Peyer's patch (tissue), 4 donors: ENCODE measurements at regions not wholly inside any gene's neighbourhood (a gene's known extent, or its start where the extent isn't known, plus 50 kb on each side); places are given as distances from the start of the nearest gene placed in this dataset.

Source experiments
- CTCF ChIP-seq, 6 experiments: fragments of 450-650 bp in 4 of 6; fragments of 200-600 bp in 2 of 6; sonication (generic) in 1 of 6; IDR thresholded peaks; one replicate each; pipeline ENCODE4 v1.5.1; 2017 to 2019; ENCODE audit warnings: antibody characterized with exemption in 6 of 6, mild to moderate bottlenecking in 3 of 6, moderate library complexity in 1 of 6
- POLR2A ChIP-seq, 2 donors: fragments of 450-650 bp; IDR thresholded peaks; one replicate each; pipeline ENCODE4 v1.5.1; 2017; ENCODE audit warnings: antibody characterized with exemption in 2 of 2, mild to moderate bottlenecking in 2 of 2, moderate library complexity in 2 of 2

GRCh38 chr12:60577607-60578006 is 981.8 kb downstream of the SLC16A7 start:
- TF ChIP-seq CTCF (IDR thresholded peaks at IDR 0.05) = no peak
- TF ChIP-seq POLR2A (IDR thresholded peaks at IDR 0.05) = no peak
